ENCODE measurements at regions not wholly inside any gene's neighbourhood (a gene's known extent, or its start where the extent isn't known, plus 50 kb on each side); places are given as distances from the start of the nearest gene placed in this dataset.
"Not testable (repeated sequence)": the region's sequence is repeated elsewhere in the genome, so short reads cannot be mapped to it uniquely, and the experiment has no call there.

GRCh38 chr5:99063737-99064136 is 134.9 kb upstream of the CHD1 start:
- Histone ChIP-seq H3K4me1 (ENCODE audit: control insufficient read depth in 2 of 2, insufficient read depth in 2 of 2, low read length in 2 of 2) (no peaks in the 10 kb centered on the region), H3K4me3 (ENCODE audit: low read length in 2 of 2) (no peak overlapping the region), H3K27ac (ENCODE audit: low read depth in 1 of 2, low read length in 1 of 2) (no peak overlapping the region), H3K27me3 (ENCODE audit: control insufficient read depth in 2 of 2, insufficient read depth in 1 of 2, low read length in 1 of 2) (no peaks in the 10 kb centered on the region), H3K9me3 (ENCODE audit: control insufficient read depth in 2 of 2, insufficient read depth in 1 of 2, low read length in 1 of 2) (no peaks in the 10 kb centered on the region), H3K36me3 (ENCODE audit: control insufficient read depth in 2 of 2, insufficient read depth in 2 of 2, low read length in 1 of 2) (no peaks in the 10 kb centered on the region)
- 96% methylated on average over 5 of the region's 5 CpGs for WGBS
- DNase-seq (ENCODE audit: low read depth in 6 of 9, low spot score in 9 of 9): no peak

GRCh38 chr5:99061711-99062110 is 132.9 kb upstream of the CHD1 start:
- H3K27me3 ChIP-seq (ENCODE audit: control insufficient read depth in 2 of 2, insufficient read depth in 1 of 2, low read length in 1 of 2): no peaks in the 10 kb centered on the region
- H3K9me3 ChIP-seq (ENCODE audit: control insufficient read depth in 2 of 2, insufficient read depth in 1 of 2, low read length in 1 of 2): no peaks in the 10 kb centered on the region
- H3K4me1 ChIP-seq (ENCODE audit: control insufficient read depth in 2 of 2, insufficient read depth in 2 of 2, low read length in 2 of 2): no peaks in the 10 kb centered on the region
- H3K27ac ChIP-seq (ENCODE audit: low read depth in 1 of 2, low read length in 1 of 2): no peak overlapping the region
- 54% methylated on average over 2 of the region's 2 CpGs for WGBS
- no peak overlapping the region for H3K4me3 ChIP-seq (ENCODE audit: low read length in 2 of 2)
- no peak for DNase-seq (ENCODE audit: low read depth in 6 of 9, low spot score in 9 of 9)
- no peaks in the 10 kb centered on the region for H3K36me3 ChIP-seq (ENCODE audit: control insufficient read depth in 2 of 2, insufficient read depth in 2 of 2, low read length in 1 of 2)

GRCh38 chr5:99061299-99061698 is 132.5 kb upstream of the CHD1 start:
- DNase-seq (ENCODE audit: low read depth in 6 of 9, low spot score in 9 of 9): no peak
- WGBS: 89% methylated on average over 2 of the region's 2 CpGs
- Histone ChIP-seq H3K9me3 (ENCODE audit: control insufficient read depth in 2 of 2, insufficient read depth in 1 of 2, low read length in 1 of 2) (no peaks in the 10 kb centered on the region), H3K4me3 (ENCODE audit: low read length in 2 of 2) (no peak overlapping the region), H3K27me3 (ENCODE audit: control insufficient read depth in 2 of 2, insufficient read depth in 1 of 2, low read length in 1 of 2) (no peaks in the 10 kb centered on the region), H3K4me1 (ENCODE audit: control insufficient read depth in 2 of 2, insufficient read depth in 2 of 2, low read length in 2 of 2) (no peaks in the 10 kb centered on the region), H3K27ac (ENCODE audit: low read depth in 1 of 2, low read length in 1 of 2) (no peak overlapping the region), H3K36me3 (ENCODE audit: control insufficient read depth in 2 of 2, insufficient read depth in 2 of 2, low read length in 1 of 2) (no peaks in the 10 kb centered on the region)

- H3K9me3 ChIP-seq (ENCODE audit: control insufficient read depth in 2 of 2, insufficient read depth in 1 of 2, low read length in 1 of 2): no peaks in the 10 kb centered on the region
- H3K4me1 ChIP-seq (ENCODE audit: control insufficient read depth in 2 of 2, insufficient read depth in 2 of 2, low read length in 2 of 2): no peaks in the 10 kb centered on the region
- H3K36me3 ChIP-seq (ENCODE audit: control insufficient read depth in 2 of 2, insufficient read depth in 2 of 2, low read length in 1 of 2): no peaks in the 10 kb centered on the region
- H3K27me3 ChIP-seq (ENCODE audit: control insufficient read depth in 2 of 2, insufficient read depth in 1 of 2, low read length in 1 of 2): no peaks in the 10 kb centered on the region
- no peak overlapping the region for H3K27ac ChIP-seq (ENCODE audit: low read depth in 1 of 2, low read length in 1 of 2)
- no peak overlapping the region for H3K4me3 ChIP-seq (ENCODE audit: low read length in 2 of 2)
- DNase-seq (ENCODE audit: low read depth in 6 of 9, low spot score in 9 of 9): peak; percentile 50 to 90 (median 73)
- 47% methylated on average over 13 of the region's 13 CpGs for WGBS
These were observed 131.8 kb upstream of the CHD1 start for GRCh38 chr5:99060306-99061261.

GRCh38 chr5:99059685-99060084 is 130.9 kb upstream of the CHD1 start:
- Histone ChIP-seq H3K36me3 (ENCODE audit: control insufficient read depth in 2 of 2, insufficient read depth in 2 of 2, low read length in 1 of 2) (no peaks in the 10 kb centered on the region), H3K4me3 (ENCODE audit: low read length in 2 of 2) (no peak overlapping the region), H3K27ac (ENCODE audit: low read depth in 1 of 2, low read length in 1 of 2) (no peak overlapping the region), H3K9me3 (ENCODE audit: control insufficient read depth in 2 of 2, insufficient read depth in 1 of 2, low read length in 1 of 2) (no peaks in the 10 kb centered on the region), H3K27me3 (ENCODE audit: control insufficient read depth in 2 of 2, insufficient read depth in 1 of 2, low read length in 1 of 2) (no peaks in the 10 kb centered on the region), H3K4me1 (ENCODE audit: control insufficient read depth in 2 of 2, insufficient read depth in 2 of 2, low read length in 2 of 2) (no peaks in the 10 kb centered on the region)
- DNase-seq (ENCODE audit: low read depth in 6 of 9, low spot score in 9 of 9): no peak

- Histone ChIP-seq H3K4me3 (ENCODE audit: low read length in 2 of 2) (no peak overlapping the region), H3K27ac (ENCODE audit: low read depth in 1 of 2, low read length in 1 of 2) (no peak overlapping the region), H3K36me3 (ENCODE audit: control insufficient read depth in 2 of 2, insufficient read depth in 2 of 2, low read length in 1 of 2) (no peaks in the 10 kb centered on the region), H3K4me1 (ENCODE audit: control insufficient read depth in 2 of 2, insufficient read depth in 2 of 2, low read length in 2 of 2) (no peaks in the 10 kb centered on the region), H3K27me3 (ENCODE audit: control insufficient read depth in 2 of 2, insufficient read depth in 1 of 2, low read length in 1 of 2) (no peaks in the 10 kb centered on the region), H3K9me3 (ENCODE audit: control insufficient read depth in 2 of 2, insufficient read depth in 1 of 2, low read length in 1 of 2) (no peaks in the 10 kb centered on the region)
- DNase-seq (ENCODE audit: low read depth in 6 of 9, low spot score in 9 of 9): no peak
- WGBS: 100% methylated on average over 2 of the region's 2 CpGs
These were observed 129.7 kb upstream of the CHD1 start for GRCh38 chr5:99058466-99058865.

GRCh38 chr5:99054972-99055371 is 126.2 kb upstream of the CHD1 start:
- WGBS: 87% methylated on average over 1 of the region's 1 CpG
- no peaks in the 10 kb centered on the region for H3K9me3 ChIP-seq (ENCODE audit: control insufficient read depth in 2 of 2, insufficient read depth in 1 of 2, low read length in 1 of 2)
- H3K27me3 ChIP-seq (ENCODE audit: control insufficient read depth in 2 of 2, insufficient read depth in 1 of 2, low read length in 1 of 2): no peaks in the 10 kb centered on the region
- DNase-seq (ENCODE audit: low read depth in 6 of 9, low spot score in 9 of 9): peak in 1 of 9 donors; percentile 33
- H3K36me3 ChIP-seq (ENCODE audit: control insufficient read depth in 2 of 2, insufficient read depth in 2 of 2, low read length in 1 of 2): no peaks in the 10 kb centered on the region
- no peak overlapping the region for H3K4me3 ChIP-seq (ENCODE audit: low read length in 2 of 2)
- H3K27ac ChIP-seq (ENCODE audit: low read depth in 1 of 2, low read length in 1 of 2): no peak overlapping the region
- H3K4me1 ChIP-seq (ENCODE audit: control insufficient read depth in 2 of 2, insufficient read depth in 2 of 2, low read length in 2 of 2): no peaks in the 10 kb centered on the region

GRCh38 chr5:99045871-99046270 is 117.1 kb upstream of the CHD1 start:
- Histone ChIP-seq H3K9me3 (ENCODE audit: control insufficient read depth in 2 of 2, insufficient read depth in 1 of 2, low read length in 1 of 2) (no peaks in the 10 kb centered on the region), H3K4me3 (ENCODE audit: low read length in 2 of 2) (no peak overlapping the region), H3K27ac (ENCODE audit: low read depth in 1 of 2, low read length in 1 of 2) (no peak overlapping the region), H3K27me3 (ENCODE audit: control insufficient read depth in 2 of 2, insufficient read depth in 1 of 2, low read length in 1 of 2) (no peaks in the 10 kb centered on the region), H3K36me3 (ENCODE audit: control insufficient read depth in 2 of 2, insufficient read depth in 2 of 2, low read length in 1 of 2) (no peaks in the 10 kb centered on the region), H3K4me1 (ENCODE audit: control insufficient read depth in 2 of 2, insufficient read depth in 2 of 2, low read length in 2 of 2) (no peaks in the 10 kb centered on the region)
- DNase-seq (ENCODE audit: low read depth in 6 of 9, low spot score in 9 of 9): no peak
- 85% methylated on average over 4 of the region's 4 CpGs for WGBS

GRCh38 chr5:99043257-99043656 is 114.5 kb upstream of the CHD1 start:
- H3K4me3 ChIP-seq (ENCODE audit: low read length in 2 of 2); H3K36me3 ChIP-seq (ENCODE audit: control insufficient read depth in 2 of 2, insufficient read depth in 2 of 2, low read length in 1 of 2); H3K27ac ChIP-seq (ENCODE audit: low read depth in 1 of 2, low read length in 1 of 2); H3K27me3 ChIP-seq (ENCODE audit: control insufficient read depth in 2 of 2, insufficient read depth in 1 of 2, low read length in 1 of 2); DNase-seq (ENCODE audit: low read depth in 6 of 9, low spot score in 9 of 9); H3K9me3 ChIP-seq (ENCODE audit: control insufficient read depth in 2 of 2, insufficient read depth in 1 of 2, low read length in 1 of 2); H3K4me1 ChIP-seq (ENCODE audit: control insufficient read depth in 2 of 2, insufficient read depth in 2 of 2, low read length in 2 of 2): not testable (repeated sequence)
- 91% methylated on average over 6 of the region's 6 CpGs for WGBS

Measured in thymus (tissue), 11 donors.